ENCODE measurements at regions not wholly inside any gene's neighbourhood (a gene's known extent, or its start where the extent isn't known, plus 50 kb on each side); places are given as distances from the start of the nearest gene placed in this dataset.
A peak's percentile ranks its signal among the peaks of the same experiment; 100 is the strongest.

- Histone ChIP-seq H3K4me3 (ENCODE audit: insufficient read depth, low read depth, low read length, poor library complexity, severe bottlenecking) (peak overlapping the region; percentile 46), H3K9me3 (ENCODE audit: control insufficient read depth, low read length) (no peaks in the 10 kb centered on the region), H3K4me1 (ENCODE audit: control insufficient read depth, insufficient read depth, low read length, poor library complexity, severe bottlenecking) (peaks cover 6% of the 10 kb centered on the region), H3K27me3 (replicated peaks; ENCODE audit: control insufficient read depth, insufficient read depth, low read length, poor library complexity, severe bottlenecking) (no peaks in the 10 kb centered on the region), H3K27ac (ENCODE audit: insufficient read depth, low read length, poor library complexity, severe bottlenecking) (no peak overlapping the region), H3K36me3 (ENCODE audit: control insufficient read depth, insufficient read depth, low read length) (no peaks in the 10 kb centered on the region)
- no peak for DNase-seq
Measured at GRCh38 chr9:706073-706472, 135.4 kb upstream of the DMRT1 start.

GRCh38 chr9:706606-707459 lies 134.7 kb upstream of the DMRT1 start:
- Histone ChIP-seq H3K4me3 (ENCODE audit: insufficient read depth, low read depth, low read length, poor library complexity, severe bottlenecking) (peak overlapping the region; percentile 46), H3K27me3 (replicated peaks; ENCODE audit: control insufficient read depth, insufficient read depth, low read length, poor library complexity, severe bottlenecking) (no peaks in the 10 kb centered on the region), H3K4me1 (ENCODE audit: control insufficient read depth, insufficient read depth, low read length, poor library complexity, severe bottlenecking) (peaks cover 6% of the 10 kb centered on the region), H3K36me3 (ENCODE audit: control insufficient read depth, insufficient read depth, low read length) (no peaks in the 10 kb centered on the region), H3K9me3 (ENCODE audit: control insufficient read depth, low read length) (no peaks in the 10 kb centered on the region), H3K27ac (ENCODE audit: insufficient read depth, low read length, poor library complexity, severe bottlenecking) (no peak overlapping the region)
- no peak for DNase-seq

- Histone ChIP-seq H3K27me3 (replicated peaks; ENCODE audit: control insufficient read depth, insufficient read depth, low read length, poor library complexity, severe bottlenecking) (no peaks in the 10 kb centered on the region), H3K4me3 (ENCODE audit: insufficient read depth, low read depth, low read length, poor library complexity, severe bottlenecking) (no peak overlapping the region), H3K27ac (ENCODE audit: insufficient read depth, low read length, poor library complexity, severe bottlenecking) (no peak overlapping the region), H3K36me3 (ENCODE audit: control insufficient read depth, insufficient read depth, low read length) (no peaks in the 10 kb centered on the region), H3K9me3 (ENCODE audit: control insufficient read depth, low read length) (no peaks in the 10 kb centered on the region), H3K4me1 (ENCODE audit: control insufficient read depth, insufficient read depth, low read length, poor library complexity, severe bottlenecking) (peaks cover 6% of the 10 kb centered on the region)
- no peak for DNase-seq
Measured at GRCh38 chr9:708182-708550, 133.3 kb upstream of the DMRT1 start.

- no peaks in the 10 kb centered on the region for H3K36me3 ChIP-seq (ENCODE audit: control insufficient read depth, insufficient read depth, low read length)
- H3K4me1 ChIP-seq (ENCODE audit: control insufficient read depth, insufficient read depth, low read length, poor library complexity, severe bottlenecking): peaks cover 6% of the 10 kb centered on the region
- H3K9me3 ChIP-seq (ENCODE audit: control insufficient read depth, low read length): no peaks in the 10 kb centered on the region
- H3K27ac ChIP-seq (ENCODE audit: insufficient read depth, low read length, poor library complexity, severe bottlenecking): no peak overlapping the region
- no peak overlapping the region for H3K4me3 ChIP-seq (ENCODE audit: insufficient read depth, low read depth, low read length, poor library complexity, severe bottlenecking)
- no peak for DNase-seq
- no peaks in the 10 kb centered on the region for H3K27me3 ChIP-seq (replicated peaks; ENCODE audit: control insufficient read depth, insufficient read depth, low read length, poor library complexity, severe bottlenecking)
Measured at GRCh38 chr9:708551-709432, 132.7 kb upstream of the DMRT1 start.

GRCh38 chr9:710951-711745 lies 130.3 kb upstream of the DMRT1 start:
- H3K4me1 ChIP-seq (ENCODE audit: control insufficient read depth, insufficient read depth, low read length, poor library complexity, severe bottlenecking): peaks cover 6% of the 10 kb centered on the region
- no peak for DNase-seq
- no peaks in the 10 kb centered on the region for H3K27me3 ChIP-seq (replicated peaks; ENCODE audit: control insufficient read depth, insufficient read depth, low read length, poor library complexity, severe bottlenecking)
- H3K9me3 ChIP-seq (ENCODE audit: control insufficient read depth, low read length): no peaks in the 10 kb centered on the region
- H3K27ac ChIP-seq (ENCODE audit: insufficient read depth, low read length, poor library complexity, severe bottlenecking): no peak overlapping the region
- H3K4me3 ChIP-seq (ENCODE audit: insufficient read depth, low read depth, low read length, poor library complexity, severe bottlenecking): no peak overlapping the region
- no peaks in the 10 kb centered on the region for H3K36me3 ChIP-seq (ENCODE audit: control insufficient read depth, insufficient read depth, low read length)

GRCh38 chr9:711761-712553 lies 129.5 kb upstream of the DMRT1 start:
- Histone ChIP-seq H3K9me3 (ENCODE audit: control insufficient read depth, low read length) (no peaks in the 10 kb centered on the region), H3K27ac (ENCODE audit: insufficient read depth, low read length, poor library complexity, severe bottlenecking) (no peak overlapping the region), H3K4me3 (ENCODE audit: insufficient read depth, low read depth, low read length, poor library complexity, severe bottlenecking) (no peak overlapping the region), H3K36me3 (ENCODE audit: control insufficient read depth, insufficient read depth, low read length) (no peaks in the 10 kb centered on the region), H3K4me1 (ENCODE audit: control insufficient read depth, insufficient read depth, low read length, poor library complexity, severe bottlenecking) (peaks cover under 1% of the 10 kb centered on the region), H3K27me3 (replicated peaks; ENCODE audit: control insufficient read depth, insufficient read depth, low read length, poor library complexity, severe bottlenecking) (no peaks in the 10 kb centered on the region)
- no peak for DNase-seq

- no peaks in the 10 kb centered on the region for H3K4me1 ChIP-seq (ENCODE audit: control insufficient read depth, insufficient read depth, low read length, poor library complexity, severe bottlenecking)
- DNase-seq: no peak
- H3K27ac ChIP-seq (ENCODE audit: insufficient read depth, low read length, poor library complexity, severe bottlenecking): no peak overlapping the region
- H3K9me3 ChIP-seq (ENCODE audit: control insufficient read depth, low read length): no peaks in the 10 kb centered on the region
- H3K4me3 ChIP-seq (ENCODE audit: insufficient read depth, low read depth, low read length, poor library complexity, severe bottlenecking): no peak overlapping the region
- no peaks in the 10 kb centered on the region for H3K27me3 ChIP-seq (replicated peaks; ENCODE audit: control insufficient read depth, insufficient read depth, low read length, poor library complexity, severe bottlenecking)
- no peaks in the 10 kb centered on the region for H3K36me3 ChIP-seq (ENCODE audit: control insufficient read depth, insufficient read depth, low read length)
Measured at GRCh38 chr9:712643-713042, 128.9 kb upstream of the DMRT1 start.

GRCh38 chr9:713091-713490 lies 128.4 kb upstream of the DMRT1 start:
- Histone ChIP-seq H3K27me3 (replicated peaks; ENCODE audit: control insufficient read depth, insufficient read depth, low read length, poor library complexity, severe bottlenecking) (no peaks in the 10 kb centered on the region), H3K4me3 (ENCODE audit: insufficient read depth, low read depth, low read length, poor library complexity, severe bottlenecking) (no peak overlapping the region), H3K9me3 (ENCODE audit: control insufficient read depth, low read length) (no peaks in the 10 kb centered on the region), H3K4me1 (ENCODE audit: control insufficient read depth, insufficient read depth, low read length, poor library complexity, severe bottlenecking) (no peaks in the 10 kb centered on the region), H3K27ac (ENCODE audit: insufficient read depth, low read length, poor library complexity, severe bottlenecking) (no peak overlapping the region), H3K36me3 (ENCODE audit: control insufficient read depth, insufficient read depth, low read length) (no peaks in the 10 kb centered on the region)
- DNase-seq: no peak

GRCh38 chr9:714675-715074 lies 126.8 kb upstream of the DMRT1 start:
- no peaks in the 10 kb centered on the region for H3K4me1 ChIP-seq (ENCODE audit: control insufficient read depth, insufficient read depth, low read length, poor library complexity, severe bottlenecking)
- H3K27me3 ChIP-seq (replicated peaks; ENCODE audit: control insufficient read depth, insufficient read depth, low read length, poor library complexity, severe bottlenecking): no peaks in the 10 kb centered on the region
- H3K4me3 ChIP-seq (ENCODE audit: insufficient read depth, low read depth, low read length, poor library complexity, severe bottlenecking): no peak overlapping the region
- no peaks in the 10 kb centered on the region for H3K9me3 ChIP-seq (ENCODE audit: control insufficient read depth, low read length)
- no peaks in the 10 kb centered on the region for H3K36me3 ChIP-seq (ENCODE audit: control insufficient read depth, insufficient read depth, low read length)
- H3K27ac ChIP-seq (ENCODE audit: insufficient read depth, low read length, poor library complexity, severe bottlenecking): no peak overlapping the region
- no peak for DNase-seq
